GM11168 (cell line): ENCODE measurements at regions not wholly inside any gene's neighbourhood (a gene's known extent, or its start where the extent isn't known, plus 50 kb on each side); places are given as distances from the start of the nearest gene placed in this dataset.

Experiments used
- in situ Hi-C: fragments of 300-500 bp; cut with MboI; formaldehyde crosslinking; loops from one replicate; pipeline ENCODE4 v1.12.0; 2022; ENCODE audit warnings: low sequenced_read_pairs; ENCODE audit not compliant: unreplicated experiment

DNA sequence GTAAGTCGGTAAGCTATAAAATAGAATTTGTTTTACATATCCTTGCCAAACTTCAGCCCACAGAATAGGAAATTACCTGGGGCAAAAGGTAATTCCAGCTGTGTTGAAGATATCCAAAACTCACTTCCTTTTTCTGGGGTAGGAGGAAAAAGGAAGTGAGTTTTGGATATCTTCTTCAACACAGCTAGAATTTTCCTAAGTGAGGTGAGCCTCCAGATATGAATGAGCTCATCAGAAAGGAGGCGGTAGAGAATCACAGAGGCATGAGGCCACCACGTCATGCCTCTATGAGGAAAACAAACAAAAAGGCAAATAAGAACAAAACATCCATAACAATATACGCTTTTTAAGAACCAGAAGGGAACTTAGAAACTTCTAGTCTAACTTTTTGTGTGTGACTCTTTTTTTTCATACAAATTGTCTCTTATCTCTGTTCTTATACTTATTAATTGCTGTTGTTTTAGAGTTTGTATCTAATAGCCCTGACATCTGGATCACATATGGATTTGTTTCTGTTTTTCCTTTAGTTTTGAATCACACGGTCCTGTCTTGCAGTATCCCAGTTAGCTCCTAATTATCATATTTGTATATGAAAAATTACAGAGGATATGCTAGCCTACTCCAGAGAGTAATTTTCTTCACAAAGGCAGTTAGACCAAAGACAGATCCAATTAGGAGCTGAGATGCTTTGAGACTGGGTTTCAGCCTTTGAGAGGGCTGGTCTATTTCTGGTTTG is 104.5 kb downstream of the RBM43 start:
- in situ Hi-C loops, result no loop called here

DNA sequence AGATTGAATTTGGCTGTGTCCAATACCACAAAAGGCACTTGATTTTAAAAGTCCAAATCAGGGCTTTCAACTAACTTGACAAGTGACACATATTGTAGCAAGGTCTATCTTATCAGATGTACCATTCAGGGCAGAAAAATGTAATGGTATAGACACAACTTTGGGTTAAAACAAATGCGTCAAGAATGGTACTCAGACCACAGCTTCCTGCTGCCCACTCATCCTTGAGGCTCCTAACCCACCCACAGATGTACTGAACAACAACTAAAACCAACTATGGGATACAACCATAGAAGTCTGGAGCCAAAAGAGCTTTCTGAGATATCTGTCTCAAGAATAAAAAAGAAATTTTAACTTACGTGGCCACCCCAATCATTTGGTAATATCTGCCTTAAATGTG is 105.2 kb downstream of the RBM43 start:
- in situ Hi-C loops, result no loop called here

GRCh38 chr2:151153601-151154000 is 108.1 kb downstream of the RBM43 start:
- in situ Hi-C loops, result no loop called here

DNA sequence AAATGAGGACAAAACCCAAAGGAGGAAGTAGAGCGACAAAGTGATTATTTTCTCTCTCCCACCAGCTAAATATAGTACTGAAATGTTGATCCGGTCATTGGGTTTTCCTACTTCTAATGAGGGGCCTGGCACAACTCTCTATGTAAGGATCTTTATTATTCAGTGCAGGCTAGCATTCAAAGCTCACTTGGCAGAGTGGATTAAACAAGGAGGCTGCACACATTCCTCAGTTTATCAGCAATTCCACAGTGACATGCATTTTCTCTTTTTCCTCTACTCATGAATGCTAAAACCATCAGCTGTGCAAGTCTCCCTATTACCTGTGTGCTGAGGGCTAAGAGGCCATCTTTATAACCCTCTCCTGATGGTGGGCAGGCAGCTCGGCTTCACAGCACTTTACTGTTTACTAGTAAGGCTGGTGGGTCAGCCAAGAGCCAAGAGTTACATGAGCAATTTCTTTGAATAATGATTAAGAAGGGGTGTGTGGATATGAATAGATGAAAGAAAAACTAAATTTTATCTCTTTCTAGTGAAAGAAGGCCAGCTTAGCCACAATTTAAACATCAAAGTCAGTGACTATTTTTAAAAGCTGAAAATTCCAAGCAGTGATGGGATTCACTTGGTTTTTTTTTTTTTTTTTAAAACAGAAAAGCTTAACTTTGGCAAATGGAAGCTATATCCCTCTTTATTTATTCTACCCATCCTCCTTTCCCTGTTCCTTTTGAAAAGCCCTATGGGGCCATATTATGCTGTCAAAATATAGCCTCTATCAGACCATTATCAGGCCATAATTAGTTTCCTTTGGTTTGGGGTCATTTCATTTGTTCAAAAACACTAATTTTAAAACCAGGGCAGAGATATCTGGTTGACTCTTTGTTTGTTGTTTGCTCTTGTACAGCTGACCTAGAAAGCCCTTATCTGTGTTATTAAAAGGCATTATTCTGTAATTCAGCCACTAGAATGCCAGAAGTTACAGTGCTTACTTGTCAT is 111.0 kb downstream of the RBM43 start:
- in situ Hi-C loops, result no loop called here

- in situ Hi-C loops, result no loop called here
These were observed 123.2 kb downstream of the RBM43 start for GRCh38 chr2:151138507-151138906.

- in situ Hi-C loops, result no loop called here
These were observed 124.1 kb downstream of the RBM43 start for GRCh38 chr2:151137526-151137925.

DNA sequence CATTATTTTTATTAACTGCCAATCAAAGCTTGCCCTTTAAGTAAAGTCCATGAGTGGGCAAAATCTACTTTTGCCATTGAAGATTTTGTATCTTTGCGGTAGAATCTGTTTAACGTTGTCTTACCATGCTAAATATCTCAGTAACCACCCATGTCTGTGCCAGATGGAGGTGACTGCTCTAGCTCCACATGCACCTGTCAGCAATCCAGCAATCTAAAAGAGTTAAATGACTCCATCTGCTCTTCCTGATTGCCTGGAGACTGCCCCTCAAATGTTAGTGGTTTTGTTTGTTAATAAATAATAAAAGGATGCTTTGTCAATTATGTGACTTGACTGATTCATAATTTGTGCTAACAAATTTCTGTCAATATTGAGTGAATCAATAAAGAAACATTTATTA is 141.7 kb downstream of the RBM43 start:
- in situ Hi-C loops, result no loop called here

GRCh38 chr2:151119374-151119773 is 142.3 kb downstream of the RBM43 start:
- in situ Hi-C loops, result no loop called here

- in situ Hi-C loops, result no loop called here
These were observed 143.4 kb downstream of the RBM43 start for GRCh38 chr2:151118269-151118668.

DNA sequence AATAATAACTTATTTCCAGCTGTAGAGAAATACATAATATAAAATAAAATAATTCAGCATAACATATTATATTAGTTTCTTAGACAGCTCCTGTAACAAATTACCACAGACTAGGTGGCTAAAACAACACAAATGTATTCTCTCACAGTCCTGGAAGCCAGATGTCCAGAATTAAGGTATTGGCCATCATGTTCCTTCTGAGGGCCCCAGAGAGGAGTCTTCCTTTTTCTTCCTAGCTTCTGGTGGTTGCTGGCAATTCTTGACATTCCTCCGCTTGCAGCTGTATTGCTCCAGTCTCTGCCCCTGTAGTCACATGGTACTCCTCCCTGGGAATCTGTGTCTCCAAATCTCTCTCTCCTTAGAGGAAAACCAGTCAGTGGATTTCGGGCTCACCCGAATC is 146.8 kb downstream of the RBM43 start:
- in situ Hi-C loops, result no loop called here

GRCh38 chr2:151113318-151113717 is 148.3 kb downstream of the RBM43 start:
- in situ Hi-C loops, result no loop called here

DNA sequence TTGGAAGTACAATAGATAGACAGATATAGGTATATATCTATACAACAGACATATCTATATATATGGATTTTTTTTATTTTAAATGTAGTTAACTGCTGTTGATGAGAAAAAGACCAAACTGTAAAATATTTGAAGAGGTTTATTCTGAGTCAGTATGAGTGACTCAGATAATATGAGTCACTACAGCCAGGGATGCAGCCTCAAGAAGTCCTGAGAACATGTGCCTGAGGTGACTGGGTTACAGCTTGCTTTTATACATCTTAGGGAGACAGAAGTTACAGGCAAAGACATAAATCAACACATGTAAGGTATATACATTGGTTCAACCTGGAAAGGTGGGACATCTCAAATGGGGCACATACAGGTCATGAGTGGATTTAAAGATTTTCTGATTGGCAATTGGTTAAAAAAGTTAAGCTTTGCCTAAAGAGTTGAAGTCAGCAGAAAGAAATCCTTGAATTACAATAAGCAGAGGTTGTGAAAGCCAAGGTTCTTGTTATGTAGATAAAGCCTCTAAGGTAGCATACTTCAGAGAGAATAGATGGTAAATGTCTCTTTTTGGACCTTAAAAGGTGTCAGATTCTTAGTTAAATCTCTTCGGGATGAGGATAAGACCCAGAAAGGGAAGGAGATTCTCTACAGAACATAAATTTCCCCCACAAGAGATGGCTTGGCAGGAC is 149.9 kb downstream of the RBM43 start:
- in situ Hi-C loops, result no loop called here

GRCh38 chr2:151106805-151107506 is 154.7 kb downstream of the RBM43 start:
- in situ Hi-C loops, result no loop called here

- in situ Hi-C loops, result no loop called here
These were observed 158.1 kb downstream of the RBM43 start for GRCh38 chr2:151103551-151103950.

GRCh38 chr2:151102226-151102625 is 159.4 kb downstream of the RBM43 start:
- in situ Hi-C loops, result no loop called here

DNA sequence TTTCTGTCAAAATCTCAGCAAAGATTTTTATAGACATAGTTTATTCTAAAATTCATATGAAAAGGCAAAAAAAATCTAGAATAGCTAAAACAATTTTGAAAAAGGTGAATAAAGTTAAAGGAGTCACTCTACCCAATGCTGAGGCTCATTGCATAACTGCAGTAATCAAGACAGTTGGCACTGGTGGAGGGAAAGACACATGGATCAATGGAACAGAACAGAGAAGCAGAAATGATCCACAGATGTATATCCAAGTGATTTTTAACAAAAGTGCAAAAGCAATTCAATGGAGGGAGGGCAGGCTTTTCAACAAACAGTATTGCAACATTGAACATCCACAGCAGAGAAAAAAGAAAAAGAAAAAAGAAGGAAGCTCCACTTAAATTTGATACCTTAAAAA is 162.8 kb downstream of the RBM43 start:
- in situ Hi-C loops, result no loop called here

DNA sequence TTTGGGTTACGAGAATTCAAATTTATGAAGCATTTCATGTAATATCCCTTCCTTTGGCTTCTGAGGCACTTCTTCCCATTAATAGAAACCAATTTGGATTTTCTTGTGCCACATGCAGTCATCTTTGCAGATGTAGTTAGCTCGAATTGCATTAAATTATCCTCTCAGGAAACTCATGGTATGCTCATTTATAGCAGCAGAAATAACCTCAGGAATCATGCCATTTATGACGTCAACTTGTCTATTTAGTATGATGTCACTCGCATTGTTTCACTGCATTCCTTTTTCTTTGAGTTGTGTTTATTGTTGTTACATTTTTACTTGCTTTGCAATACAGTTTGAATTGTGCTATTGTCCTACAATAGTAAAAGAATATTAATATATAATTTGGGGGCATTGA is 163.8 kb downstream of the RBM43 start:
- in situ Hi-C loops, result no loop called here

DNA sequence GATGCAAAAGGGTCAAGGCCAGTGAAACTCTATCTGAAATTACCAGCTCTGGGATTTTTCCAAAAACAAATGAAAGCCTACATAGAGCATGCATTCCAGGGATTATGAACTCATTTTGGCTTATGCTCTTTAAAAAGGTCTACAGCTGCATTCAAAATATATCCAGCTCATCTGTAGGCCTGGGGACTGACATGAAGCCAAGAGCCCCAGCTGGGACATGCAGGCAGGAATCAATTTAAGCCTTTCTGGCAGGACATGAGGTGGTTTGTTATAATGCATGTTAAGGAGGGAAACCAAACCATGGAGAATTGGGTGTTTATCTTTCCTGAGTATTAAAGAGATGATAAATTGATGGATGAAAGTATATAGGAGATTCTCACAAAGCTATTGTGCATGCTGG is 164.5 kb downstream of the RBM43 start:
- in situ Hi-C loops, result no loop called here

GRCh38 chr2:151096235-151096634 is 165.4 kb downstream of the RBM43 start:
- in situ Hi-C loops, result no loop called here

GRCh38 chr2:151095463-151095862 is 166.2 kb downstream of the RBM43 start:
- in situ Hi-C loops, result no loop called here
